Loucy (cell line): ENCODE measurements at regions not wholly inside any gene's neighbourhood (a gene's known extent, or its start where the extent isn't known, plus 50 kb on each side); places are given as distances from the start of the nearest gene placed in this dataset.
A peak's percentile ranks its signal among the peaks of the same experiment; 100 is the strongest.

ENCODE experiments used
- H2AFZ ChIP-seq: fragments of 200-600 bp; sonication (generic); 2 replicates; pipeline ENCODE4 v1.6.0; 2016; ENCODE audit warnings: antibody characterized with exemption, mild to moderate bottlenecking, low read length, moderate library complexity
- H3F3A ChIP-seq: fragments of 200-600 bp; 2 replicates; pipeline ENCODE4 v1.6.0; 2016; ENCODE audit warnings: antibody characterized with exemption, low read depth, mild to moderate bottlenecking
- H3K27me3 ChIP-seq: fragments of 200-600 bp; sonication (generic); 2 replicates; pipeline ENCODE4 v1.6.1; 2014; ENCODE audit warnings: low read length, mild to moderate bottlenecking; ENCODE audit not compliant: insufficient read depth, poor library complexity, severe bottlenecking
- H3K36me3 ChIP-seq: fragments of 200-600 bp; sonication (generic); 2 replicates; pipeline ENCODE4 v1.6.1; 2016; ENCODE audit warnings: low read length; ENCODE audit not compliant: insufficient read depth
- H3K4me1 ChIP-seq: fragments of 200-600 bp; sonication (generic); 2 replicates; pipeline ENCODE4 v1.5.1; 2014; ENCODE audit warnings: low read length, mild to moderate bottlenecking; ENCODE audit not compliant: insufficient read depth, poor library complexity, severe bottlenecking
- H3K4me2 ChIP-seq: fragments of 200-600 bp; sonication (generic); 2 replicates; pipeline ENCODE4 v1.6.0; 2014; ENCODE audit warnings: antibody characterized with exemption, low read length, low read depth, mild to moderate bottlenecking; ENCODE audit not compliant: poor library complexity, severe bottlenecking
- H3K4me3 ChIP-seq: fragments of 200-600 bp; sonication (generic); 2 replicates; pipeline ENCODE4 v1.5.1; 2014; ENCODE audit warnings: low read length, mild to moderate bottlenecking, mixed read lengths; ENCODE audit not compliant: poor library complexity, severe bottlenecking
- H3K79me2 ChIP-seq: fragments of 200-600 bp; sonication (generic); 2 replicates; pipeline ENCODE4 v1.6.1; 2014; ENCODE audit warnings: low read length; ENCODE audit not compliant: insufficient read depth
- H3K9ac ChIP-seq: fragments of 200-600 bp; sonication (generic); 2 replicates; pipeline ENCODE4 v1.6.0; 2014; ENCODE audit warnings: mild to moderate bottlenecking, low read depth, low read length, moderate library complexity; ENCODE audit not compliant: poor library complexity, severe bottlenecking
- H3K9me2 ChIP-seq: fragments of 200-600 bp; sonication (generic); replicated peaks from 2 replicates; pipeline ENCODE4 v1.6.1; 2016; ENCODE audit warnings: low read depth, low read length, mixed read lengths
- H3K9me3 ChIP-seq: fragments of 200-600 bp; sonication (generic); 2 replicates; pipeline ENCODE4 v1.6.1; 2014; ENCODE audit warnings: mild to moderate bottlenecking, antibody characterized with exemption, low read length, low read depth; ENCODE audit not compliant: insufficient read depth
- H4K20me1 ChIP-seq: fragments of 200-600 bp; sonication (generic); 2 replicates; pipeline ENCODE4 v1.6.0; 2014; ENCODE audit warnings: antibody characterized with exemption, low read length, mild to moderate bottlenecking; ENCODE audit not compliant: insufficient read depth, poor library complexity, severe bottlenecking
- CTCF ChIP-seq: fragments of 200-600 bp; sonication (generic); conservative IDR thresholded peaks from 2 replicates; pipeline ENCODE4 v1.5.1; 2014; ENCODE audit warnings: mild to moderate bottlenecking, antibody characterized with exemption, low read length
- EZH2phosphoT487 ChIP-seq: fragments of 200-600 bp; IDR thresholded peaks from 2 replicates; pipeline ENCODE4 v1.6.1; 2018; ENCODE audit warnings: antibody characterized with exemption, mild to moderate bottlenecking, moderate library complexity, borderline replicate concordance

GRCh38 chr7:132639983-132640382, 63.7 kb upstream of the PLXNA4 start:
- H3K9ac ChIP-seq, result no peak overlapping the region
- H3K9me3 ChIP-seq, result no peaks in the 10 kb centered on the region
- no peaks in the 10 kb centered on the region for H3K79me2 ChIP-seq

GRCh38 chr7:132638000-132638399, 61.7 kb upstream of the PLXNA4 start:
- H3K9me3 ChIP-seq, result no peaks in the 10 kb centered on the region
- no peaks in the 10 kb centered on the region for H3K9me2 ChIP-seq
- H3K79me2 ChIP-seq, result no peaks in the 10 kb centered on the region
- H3K9ac ChIP-seq, result no peak overlapping the region
- no peak for TF ChIP-seq EZH2phosphoT487
- no peaks in the 10 kb centered on the region for H3K36me3 ChIP-seq
- no peaks in the 10 kb centered on the region for H3K27me3 ChIP-seq
- H3F3A ChIP-seq, result no peaks in the 10 kb centered on the region
- peaks cover 7% of the 10 kb centered on the region for H3K4me1 ChIP-seq
- H3K4me3 ChIP-seq, result no peak overlapping the region
- no peak overlapping the region for H3K4me2 ChIP-seq
- H4K20me1 ChIP-seq, result no peaks in the 10 kb centered on the region
- H2AFZ ChIP-seq, result no peak overlapping the region

More at GRCh38 chr7:132639983-132640382, 63.7 kb upstream of the PLXNA4 start:
- Histone ChIP-seq H3F3A (no peaks in the 10 kb centered on the region), H3K36me3 (no peaks in the 10 kb centered on the region), H3K4me2 (no peak overlapping the region), H4K20me1 (no peaks in the 10 kb centered on the region), H2AFZ (no peak overlapping the region), H3K4me3 (no peak overlapping the region), H3K27me3 (no peaks in the 10 kb centered on the region), H3K4me1 (peaks cover 7% of the 10 kb centered on the region), H3K9me2 (no peaks in the 10 kb centered on the region)
- no peak for TF ChIP-seq EZH2phosphoT487
- no peak for TF ChIP-seq CTCF

- Histone ChIP-seq H3K9ac (no peak overlapping the region), H2AFZ (0 out of 2 replicates have a peak overlapping the region, but pooled peaks have one; percentile 27), H3K4me3 (no peak overlapping the region), H3K36me3 (no peaks in the 10 kb centered on the region), H3K9me2 (no peaks in the 10 kb centered on the region), H3K4me1 (peaks cover 6% of the 10 kb centered on the region), H4K20me1 (no peaks in the 10 kb centered on the region), H3K79me2 (no peaks in the 10 kb centered on the region), H3K27me3 (no peaks in the 10 kb centered on the region), H3K4me2 (no peak overlapping the region), H3F3A (no peaks in the 10 kb centered on the region), H3K9me3 (no peaks in the 10 kb centered on the region)
- no peak for TF ChIP-seq EZH2phosphoT487
- no peak for TF ChIP-seq CTCF
Measured at GRCh38 chr7:132636581-132636980, 60.3 kb upstream of the PLXNA4 start.

GRCh38 chr7:132635127-132635526, 58.9 kb upstream of the PLXNA4 start:
- H3K9ac ChIP-seq, result no peak overlapping the region
- no peaks in the 10 kb centered on the region for H3K79me2 ChIP-seq
- no peaks in the 10 kb centered on the region for H4K20me1 ChIP-seq
- no peak for TF ChIP-seq EZH2phosphoT487
- no peak for TF ChIP-seq CTCF
- no peaks in the 10 kb centered on the region for H3K9me3 ChIP-seq
- no peaks in the 10 kb centered on the region for H3K36me3 ChIP-seq
- H3K4me1 ChIP-seq, result no peaks in the 10 kb centered on the region
- H3K4me3 ChIP-seq, result no peak overlapping the region
- H2AFZ ChIP-seq, result no peak overlapping the region
- no peaks in the 10 kb centered on the region for H3F3A ChIP-seq
- H3K4me2 ChIP-seq, result no peak overlapping the region
- no peaks in the 10 kb centered on the region for H3K27me3 ChIP-seq
- no peaks in the 10 kb centered on the region for H3K9me2 ChIP-seq
